ENCODE measurements at regions not wholly inside any gene's neighbourhood (a gene's known extent, or its start where the extent isn't known, plus 50 kb on each side); places are given as distances from the start of the nearest gene placed in this dataset.

DNA sequence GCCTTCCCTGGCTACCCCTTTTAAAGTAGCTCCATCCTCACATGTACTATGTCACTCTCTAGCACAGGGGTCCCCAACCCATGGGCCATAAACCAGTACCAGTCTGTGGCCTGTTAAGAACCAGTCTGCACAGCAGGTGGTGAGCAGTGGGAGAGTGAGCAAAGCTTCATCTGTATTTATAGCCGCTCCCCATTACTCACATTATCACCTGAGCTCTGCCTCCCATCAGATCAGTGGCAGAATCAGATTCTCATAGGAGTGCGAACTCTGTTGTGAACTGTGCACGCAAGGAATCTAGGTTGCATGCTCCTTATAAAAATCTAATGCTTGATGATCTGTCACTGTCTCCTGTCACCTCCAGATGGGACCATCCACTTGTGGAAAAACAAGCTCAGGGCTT is 116.6 kb upstream of the FOXD3 start:
- CTCF ChIA-PET = interaction anchor here (1.1 kb wide), 1 partner anchor 13 kb away, joined by 3 read pairs; no protein-coding TSS in a partner anchor
- Histone ChIP-seq H3K4me3 (ENCODE audit: control extremely low read depth in 1 of 5, extremely low read depth in 1 of 5, insufficient read depth in 1 of 5, low read depth in 2 of 5, low read length in 4 of 5) (no peak overlapping the region), H2AFZ (ENCODE audit: insufficient read depth, low read depth, low read length, poor library complexity, severe bottlenecking) (no peak overlapping the region), H3K4me2 (replicated peaks; ENCODE audit: low read depth, low read length, poor library complexity, severe bottlenecking) (no peak overlapping the region), H3K27me3 (replicated peaks in 1 of 4; ENCODE audit: control extremely low read depth in 1 of 4, control insufficient read depth in 3 of 4, insufficient read depth in 4 of 4, low read length in 3 of 4) (no peaks in the 10 kb centered on the region), H3K9ac (ENCODE audit: low read length) (no peak overlapping the region), H3K79me2 (ENCODE audit: control insufficient read depth, insufficient read depth, low read length) (no peaks in the 10 kb centered on the region), H4K20me1 (ENCODE audit: control insufficient read depth, insufficient read depth, low read length, poor library complexity, severe bottlenecking) (no peaks in the 10 kb centered on the region), H3K27ac (ENCODE audit: low read length in 2 of 2) (no peak overlapping the region), H3K4me1 (ENCODE audit: control insufficient read depth in 2 of 2, insufficient read depth in 2 of 2, low read length in 2 of 2) (no peaks in the 10 kb centered on the region), H3K9me3 (ENCODE audit: control extremely low read depth in 1 of 3, control insufficient read depth in 2 of 3, insufficient read depth in 1 of 3, low read length in 2 of 3) (no peaks in the 10 kb centered on the region), H3K36me3 (replicated peaks in 1 of 2; ENCODE audit: control extremely low read depth in 1 of 2, control insufficient read depth in 1 of 2, extremely low read depth in 1 of 2, insufficient read depth in 2 of 2, low read length in 1 of 2) (no peaks in the 10 kb centered on the region)
- H3K4me1 Mint-ChIP-seq = no peaks in the 10 kb centered on the region
- intact Hi-C loops (cut with micrococcal nuclease) = no loop called here
- H3K4me3 Mint-ChIP-seq = no peak overlapping the region
- POLR2A ChIA-PET = no interaction called here
- H3K27ac Mint-ChIP-seq = no peak overlapping the region
- peaks cover 14% of the 10 kb centered on the region for H3K27me3 Mint-ChIP-seq
- H3K9me3 Mint-ChIP-seq (ENCODE audit: insufficient read depth) = peaks cover 3% of the 10 kb centered on the region
- TF ChIP-seq EZH2 (IDR thresholded peaks at IDR 0.05; ENCODE audit: borderline replicate concordance, insufficient read depth, low read depth, low read length, poor library complexity, severe bottlenecking) = no peak
- TF ChIP-seq, protein P1, sequence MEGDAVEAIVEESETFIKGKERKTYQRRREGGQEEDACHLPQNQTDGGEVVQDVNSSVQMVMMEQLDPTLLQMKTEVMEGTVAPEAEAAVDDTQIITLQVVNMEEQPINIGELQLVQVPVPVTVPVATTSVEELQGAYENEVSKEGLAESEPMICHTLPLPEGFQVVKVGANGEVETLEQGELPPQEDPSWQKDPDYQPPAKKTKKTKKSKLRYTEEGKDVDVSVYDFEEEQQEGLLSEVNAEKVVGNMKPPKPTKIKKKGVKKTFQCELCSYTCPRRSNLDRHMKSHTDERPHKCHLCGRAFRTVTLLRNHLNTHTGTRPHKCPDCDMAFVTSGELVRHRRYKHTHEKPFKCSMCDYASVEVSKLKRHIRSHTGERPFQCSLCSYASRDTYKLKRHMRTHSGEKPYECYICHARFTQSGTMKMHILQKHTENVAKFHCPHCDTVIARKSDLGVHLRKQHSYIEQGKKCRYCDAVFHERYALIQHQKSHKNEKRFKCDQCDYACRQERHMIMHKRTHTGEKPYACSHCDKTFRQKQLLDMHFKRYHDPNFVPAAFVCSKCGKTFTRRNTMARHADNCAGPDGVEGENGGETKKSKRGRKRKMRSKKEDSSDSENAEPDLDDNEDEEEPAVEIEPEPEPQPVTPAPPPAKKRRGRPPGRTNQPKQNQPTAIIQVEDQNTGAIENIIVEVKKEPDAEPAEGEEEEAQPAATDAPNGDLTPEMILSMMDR (IDR thresholded peaks at IDR 0.05) = no peak
- ATAC-seq (ENCODE audit: low read depth) (no peak), DNase-seq (no peak)
- 94% methylated on average over 3 of the region's 3 CpGs for WGBS (ENCODE audit: insufficient coverage)

DNA sequence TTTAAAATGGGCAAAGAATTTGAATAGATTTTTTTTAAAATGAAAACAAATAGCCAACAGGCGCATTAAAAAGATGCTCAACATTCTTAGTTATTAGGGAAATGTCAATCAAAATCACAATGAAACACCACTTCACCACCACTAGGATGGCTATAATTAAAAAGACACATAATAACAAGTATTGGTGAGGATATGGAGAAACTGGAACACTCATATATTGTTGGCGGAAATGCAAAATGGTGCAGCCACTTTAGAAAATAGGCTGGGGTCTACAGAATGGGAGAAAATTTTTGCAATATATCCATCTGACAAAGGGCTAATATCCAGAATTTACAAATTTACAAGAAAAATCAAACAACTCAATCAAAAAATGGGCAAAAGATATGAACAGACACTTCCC is 107.8 kb upstream of the FOXD3 start:
- ChIA-PET POLR2A (no interaction called here), CTCF (no interaction called here)
- no CpG with 5 or more reads among the region's 2 CpGs for WGBS (ENCODE audit: insufficient coverage)
- ATAC-seq (ENCODE audit: low read depth) = no peak
- no peak overlapping the region for H3K27ac ChIP-seq (ENCODE audit: low read length in 2 of 2)
- H3K9ac ChIP-seq (ENCODE audit: low read length) = no peak overlapping the region
- no peaks in the 10 kb centered on the region for H3K27me3 ChIP-seq (replicated peaks in 1 of 4; ENCODE audit: control extremely low read depth in 1 of 4, control insufficient read depth in 3 of 4, insufficient read depth in 4 of 4, low read length in 3 of 4)
- Mint-ChIP-seq H3K27me3 (peaks cover 4% of the 10 kb centered on the region), H3K4me3 (no peak overlapping the region), H3K4me1 (no peaks in the 10 kb centered on the region), H3K27ac (no peak overlapping the region), H3K9me3 (ENCODE audit: insufficient read depth) (no peaks in the 10 kb centered on the region)
- H3K4me3 ChIP-seq (ENCODE audit: control extremely low read depth in 1 of 5, extremely low read depth in 1 of 5, insufficient read depth in 1 of 5, low read depth in 2 of 5, low read length in 4 of 5) = no peak overlapping the region
- DNase-seq = no peak
- intact Hi-C loops (cut with micrococcal nuclease) = no loop called here
- H3K36me3 ChIP-seq (replicated peaks in 1 of 2; ENCODE audit: control extremely low read depth in 1 of 2, control insufficient read depth in 1 of 2, extremely low read depth in 1 of 2, insufficient read depth in 2 of 2, low read length in 1 of 2) = no peaks in the 10 kb centered on the region
- H4K20me1 ChIP-seq (ENCODE audit: control insufficient read depth, insufficient read depth, low read length, poor library complexity, severe bottlenecking) = no peaks in the 10 kb centered on the region
- peaks cover 0 to 3% (median 0%) of the 10 kb centered on the region in 3 donors for H3K9me3 ChIP-seq (ENCODE audit: control extremely low read depth in 1 of 3, control insufficient read depth in 2 of 3, insufficient read depth in 1 of 3, low read length in 2 of 3)
- no peaks in the 10 kb centered on the region for H3K4me1 ChIP-seq (ENCODE audit: control insufficient read depth in 2 of 2, insufficient read depth in 2 of 2, low read length in 2 of 2)
- TF ChIP-seq, protein P1 (IDR thresholded peaks at IDR 0.05) = no peak
- no peak for TF ChIP-seq EZH2 (IDR thresholded peaks at IDR 0.05; ENCODE audit: borderline replicate concordance, insufficient read depth, low read depth, low read length, poor library complexity, severe bottlenecking)
- no peak overlapping the region for H3K4me2 ChIP-seq (replicated peaks; ENCODE audit: low read depth, low read length, poor library complexity, severe bottlenecking)
- no peaks in the 10 kb centered on the region for H3K79me2 ChIP-seq (ENCODE audit: control insufficient read depth, insufficient read depth, low read length)
- no peak overlapping the region for H2AFZ ChIP-seq (ENCODE audit: insufficient read depth, low read depth, low read length, poor library complexity, severe bottlenecking)

Data from B cell (primary cell).